Spleen (tissue), 11 donors: ENCODE measurements at regions not wholly inside any gene's neighbourhood (a gene's known extent, or its start where the extent isn't known, plus 50 kb on each side); places are given as distances from the start of the nearest gene placed in this dataset.
"Not testable (repeated sequence)": the region's sequence is repeated elsewhere in the genome, so short reads cannot be mapped to it uniquely, and the experiment has no call there.

ENCODE experiments used
- DNase-seq: peaks from one replicate; pipeline ENCODE4 v3.0.0-alpha.2; 2020
- H3K27ac ChIP-seq, 8 donors: fragments of 200-600 bp; sonication (generic) in 7 of 8; 1 replicate in 4 of 8; 2 replicates in 4 of 8; pipeline versions ENCODE4 v1.5.0 to v1.8.0; 2016 to 2021; ENCODE audit warnings: inconsistent platforms in 4 of 8, mild to moderate bottlenecking in 4 of 8, moderate library complexity in 1 of 8
- H3K27me3 ChIP-seq, 7 donors: fragments of 200-600 bp; sonication (generic) in 6 of 7; replicated peaks in 1 of 7; 1 replicate in 4 of 7; 2 replicates in 3 of 7; pipeline versions ENCODE4 v1.5.0 to v1.8.0; 2016 to 2021; ENCODE audit warnings: inconsistent platforms in 3 of 7, mild to moderate bottlenecking in 1 of 7
- H3K36me3 ChIP-seq, 6 donors: fragments of 200-600 bp; sonication (generic) in 5 of 6; 1 replicate in 4 of 6; 2 replicates in 2 of 6; pipeline versions ENCODE4 v1.5.0 to v1.8.0; 2016 to 2021; ENCODE audit warnings: inconsistent platforms in 2 of 6
- H3K4me1 ChIP-seq, 6 donors: fragments of 200-600 bp; sonication (generic) in 5 of 6; 1 replicate in 3 of 6; 2 replicates in 3 of 6; pipeline versions ENCODE4 v1.5.0 to v1.8.0; 2016 to 2021; ENCODE audit warnings: inconsistent platforms in 3 of 6
- H3K4me3 ChIP-seq, 8 donors: fragments of 200-600 bp; sonication (generic) in 7 of 8; 1 replicate in 4 of 8; 2 replicates in 4 of 8; pipeline versions ENCODE4 v1.5.0 to v1.8.0; 2016 to 2021; ENCODE audit warnings: inconsistent platforms in 4 of 8, mild to moderate bottlenecking in 4 of 8, moderate library complexity in 2 of 8
- H3K9me3 ChIP-seq, 8 donors: fragments of 200-600 bp; sonication (generic) in 7 of 8; 1 replicate in 4 of 8; 2 replicates in 4 of 8; pipeline versions ENCODE4 v1.5.0 to v1.8.0; 2016 to 2021; ENCODE audit warnings: inconsistent platforms in 4 of 8
- POLR2A ChIP-seq, 3 donors: fragments of 450-650 bp; IDR thresholded peaks; one replicate each; pipeline ENCODE4 v1.5.1; 2017; ENCODE audit warnings: antibody characterized with exemption in 3 of 3, mild to moderate bottlenecking in 1 of 3
- POLR2AphosphoS5 ChIP-seq, 3 donors: sonication (generic); formaldehyde crosslinking; IDR thresholded peaks; one replicate each; pipeline ENCODE4 v1.5.1; 2017; ENCODE audit warnings: antibody characterized with exemption in 3 of 3
- WGBS, 5 donors: extraction: QIAGEN DNeasy Blood & Tissue Kit in 3 of 5; methylation state at CpG; one replicate each; pipeline versions ENCODE4 v1.1.5 to v1.1.7; 2013 to 2018; 5-methylcytosine and 5-hydroxymethylcytosine counted together
- intact Hi-C: fragments of 100-400 bp; cut with DNase I; formaldehyde crosslinking; loops from one replicate; pipeline ENCODE4 v1.15.0; 2023; ENCODE audit warnings: low total_unique reads
- TF ChIP-seq, protein P1 (sequence below), 11 experiments: fragments of 200-600 bp in 7 of 11; fragments of 450-650 bp in 4 of 11; sonication (generic) in 4 of 11; IDR thresholded peaks in 8 of 11; conservative IDR thresholded peaks in 3 of 11; 1 replicate in 7 of 11; 2 replicates in 4 of 11; pipeline versions ENCODE4 v1.4.0 to v1.8.0; 2016 to 2021; ENCODE audit warnings: antibody characterized with exemption in 11 of 11, inconsistent platforms in 4 of 11, mild to moderate bottlenecking in 1 of 11
- donor health status: healthy with polysubstance abuse.
- donor health status: DM: no; HTN: no; CAD: no; lungs with moderate emphysema.
- donor health status: DM: no; HTN: no; CAD: no.
- donor health status: Bipolar disorder and iron deficiency.
- donor health status: healthy.
- donor health status: DM: no; HTN: no; CAD: no.
- donor health status: DM: yes; HTN: yes; CAD: no.

DNA sequence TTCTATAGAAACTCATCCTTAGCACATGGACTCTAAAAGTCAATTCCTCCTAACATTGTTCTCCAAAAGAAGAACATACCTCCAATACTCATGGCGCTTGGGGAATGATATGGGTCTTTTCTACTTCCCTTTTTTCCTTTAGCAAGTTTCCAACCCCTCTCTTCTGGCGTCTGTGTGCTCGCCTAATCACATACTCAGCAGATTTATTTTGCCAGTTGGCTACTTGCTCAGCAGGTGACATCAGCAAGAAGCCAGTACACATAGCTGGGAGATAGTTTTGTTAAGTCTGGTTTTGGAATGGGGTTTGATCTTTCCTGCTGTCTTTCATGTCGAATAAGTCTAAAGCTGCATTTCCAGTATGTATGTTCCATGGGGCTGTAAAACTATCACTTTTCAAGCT is 193.8 kb downstream of the POM121L12 start:
- TF ChIP-seq, protein P1, sequence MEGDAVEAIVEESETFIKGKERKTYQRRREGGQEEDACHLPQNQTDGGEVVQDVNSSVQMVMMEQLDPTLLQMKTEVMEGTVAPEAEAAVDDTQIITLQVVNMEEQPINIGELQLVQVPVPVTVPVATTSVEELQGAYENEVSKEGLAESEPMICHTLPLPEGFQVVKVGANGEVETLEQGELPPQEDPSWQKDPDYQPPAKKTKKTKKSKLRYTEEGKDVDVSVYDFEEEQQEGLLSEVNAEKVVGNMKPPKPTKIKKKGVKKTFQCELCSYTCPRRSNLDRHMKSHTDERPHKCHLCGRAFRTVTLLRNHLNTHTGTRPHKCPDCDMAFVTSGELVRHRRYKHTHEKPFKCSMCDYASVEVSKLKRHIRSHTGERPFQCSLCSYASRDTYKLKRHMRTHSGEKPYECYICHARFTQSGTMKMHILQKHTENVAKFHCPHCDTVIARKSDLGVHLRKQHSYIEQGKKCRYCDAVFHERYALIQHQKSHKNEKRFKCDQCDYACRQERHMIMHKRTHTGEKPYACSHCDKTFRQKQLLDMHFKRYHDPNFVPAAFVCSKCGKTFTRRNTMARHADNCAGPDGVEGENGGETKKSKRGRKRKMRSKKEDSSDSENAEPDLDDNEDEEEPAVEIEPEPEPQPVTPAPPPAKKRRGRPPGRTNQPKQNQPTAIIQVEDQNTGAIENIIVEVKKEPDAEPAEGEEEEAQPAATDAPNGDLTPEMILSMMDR (IDR thresholded peaks at IDR 0.05 in 8 of 11, conservative IDR thresholded peaks at IDR 0.05 in 3 of 11), result no peak
- no peak for TF ChIP-seq POLR2A (IDR thresholded peaks at IDR 0.05)
- no peak for TF ChIP-seq POLR2AphosphoS5 (IDR thresholded peaks at IDR 0.05)
- H3K4me3 ChIP-seq, result no peak overlapping the region
- intact Hi-C loops, result no loop called here
- no peak overlapping the region for H3K27ac ChIP-seq
- H3K36me3 ChIP-seq, result no peaks in the 10 kb centered on the region
- H3K9me3 ChIP-seq, result peaks cover 0 to 36% (median 17%) of the 10 kb centered on the region in 8 donors
- 66 to 77% (median 68%) methylated on average over 4 of the region's 4 CpGs for WGBS, 5 donors
- no peaks in the 10 kb centered on the region for H3K4me1 ChIP-seq
- no peak for DNase-seq
- no peaks in the 10 kb centered on the region for H3K27me3 ChIP-seq

GRCh38 chr7:53237344-53237913 is 202.0 kb downstream of the POM121L12 start:
- H3K4me3 ChIP-seq, result no peak overlapping the region
- intact Hi-C loops, result no loop called here
- WGBS, 5 donors, result 57 to 80% (median 65%) methylated on average over 4 of the region's 4 CpGs
- DNase-seq, result no peak
- H3K27ac ChIP-seq, result no peak overlapping the region
- TF ChIP-seq POLR2A (IDR thresholded peaks at IDR 0.05), result no peak
- no peak for TF ChIP-seq POLR2AphosphoS5 (IDR thresholded peaks at IDR 0.05)
- TF ChIP-seq, protein P1 (IDR thresholded peaks at IDR 0.05 in 8 of 11, conservative IDR thresholded peaks at IDR 0.05 in 3 of 11), result no peak
- no peaks in the 10 kb centered on the region for H3K36me3 ChIP-seq
- H3K4me1 ChIP-seq, result no peaks in the 10 kb centered on the region
- no peaks in the 10 kb centered on the region for H3K27me3 ChIP-seq
- H3K9me3 ChIP-seq, result peaks cover 0 to 26% (median 10%) of the 10 kb centered on the region in 8 donors

GRCh38 chr7:53238021-53238605 is 202.7 kb downstream of the POM121L12 start:
- 80 to 93% (median 83%) methylated on average over 6 of the region's 6 CpGs for WGBS, 5 donors

GRCh38 chr7:53239151-53239550 is 203.7 kb downstream of the POM121L12 start:
- H3K36me3 ChIP-seq, H3K27ac ChIP-seq, H3K4me3 ChIP-seq, DNase-seq, H3K27me3 ChIP-seq, H3K4me1 ChIP-seq, intact Hi-C loops: not testable (repeated sequence)
- 68 to 85% (median 78%) methylated on average over 7 of the region's 7 CpGs for WGBS, 5 donors
- H3K9me3 ChIP-seq, result peaks cover 0 to 29% (median 13%) of the 10 kb centered on the region in 8 donors

More at GRCh38 chr7:53238021-53238605, 202.7 kb downstream of the POM121L12 start:
- TF ChIP-seq, protein P1 (IDR thresholded peaks at IDR 0.05 in 8 of 11, conservative IDR thresholded peaks at IDR 0.05 in 3 of 11), result no peak
- no peak for TF ChIP-seq POLR2A (IDR thresholded peaks at IDR 0.05)
- TF ChIP-seq POLR2AphosphoS5 (IDR thresholded peaks at IDR 0.05), result no peak
- H3K4me1 ChIP-seq, result no peaks in the 10 kb centered on the region
- no peak for DNase-seq
- no peak overlapping the region for H3K4me3 ChIP-seq
- peaks cover 0 to 29% (median 12%) of the 10 kb centered on the region in 8 donors for H3K9me3 ChIP-seq
- no peak overlapping the region for H3K27ac ChIP-seq
- H3K27me3 ChIP-seq, result no peaks in the 10 kb centered on the region
- intact Hi-C loops, result no loop called here
- H3K36me3 ChIP-seq, result no peaks in the 10 kb centered on the region
